ENCODE measurements at regions not wholly inside any gene's neighbourhood (a gene's known extent, or its start where the extent isn't known, plus 50 kb on each side); places are given as distances from the start of the nearest gene placed in this dataset.

DNA sequence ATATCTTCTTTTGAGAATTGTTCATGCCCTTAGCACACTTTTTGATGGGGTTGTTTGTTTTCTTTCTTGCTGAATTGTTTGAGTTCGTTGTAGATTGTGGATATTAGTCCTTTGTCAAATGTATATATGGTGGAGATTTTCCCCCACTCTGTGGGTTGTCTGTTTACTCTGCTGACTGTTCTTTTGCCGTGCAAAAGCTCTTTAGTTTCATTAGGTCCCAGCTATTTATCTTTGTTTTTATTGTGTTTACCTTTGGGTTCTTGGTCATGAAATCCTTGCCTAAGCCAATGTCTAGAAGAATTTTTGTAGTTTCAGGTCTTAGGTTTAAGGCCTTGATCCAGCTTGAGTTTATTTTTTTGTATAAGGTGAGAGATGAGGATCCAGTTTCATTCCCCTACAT is 1372.6 kb upstream of the TENM3 start:
- Histone ChIP-seq H3K9me3 (ENCODE audit: control insufficient read depth in 2 of 3, insufficient read depth in 1 of 3, low read length in 3 of 3) (peaks cover 0 to 9% (median 0%) of the 10 kb centered on the region in 3 donors), H3K4me3 (ENCODE audit: low read length in 3 of 3) (no peak overlapping the region), H3K27ac (ENCODE audit: low read depth in 2 of 2, low read length in 2 of 2) (no peak overlapping the region), H3K9ac (ENCODE audit: low read length in 3 of 3) (no peak overlapping the region), H3K4me1 (ENCODE audit: control insufficient read depth in 2 of 3, insufficient read depth in 2 of 3, low read depth in 1 of 3, low read length in 3 of 3) (no peaks in the 10 kb centered on the region), H3K36me3 (ENCODE audit: control insufficient read depth in 2 of 3, insufficient read depth in 3 of 3, low read length in 3 of 3) (no peaks in the 10 kb centered on the region), H3K27me3 (ENCODE audit: control insufficient read depth, insufficient read depth, low read length) (no peaks in the 10 kb centered on the region)
- FAIRE-seq (no peak), DNase-seq (no peak)
- intact Hi-C loops (cut with DNase I) = no loop called here
- TF ChIP-seq, protein P1, sequence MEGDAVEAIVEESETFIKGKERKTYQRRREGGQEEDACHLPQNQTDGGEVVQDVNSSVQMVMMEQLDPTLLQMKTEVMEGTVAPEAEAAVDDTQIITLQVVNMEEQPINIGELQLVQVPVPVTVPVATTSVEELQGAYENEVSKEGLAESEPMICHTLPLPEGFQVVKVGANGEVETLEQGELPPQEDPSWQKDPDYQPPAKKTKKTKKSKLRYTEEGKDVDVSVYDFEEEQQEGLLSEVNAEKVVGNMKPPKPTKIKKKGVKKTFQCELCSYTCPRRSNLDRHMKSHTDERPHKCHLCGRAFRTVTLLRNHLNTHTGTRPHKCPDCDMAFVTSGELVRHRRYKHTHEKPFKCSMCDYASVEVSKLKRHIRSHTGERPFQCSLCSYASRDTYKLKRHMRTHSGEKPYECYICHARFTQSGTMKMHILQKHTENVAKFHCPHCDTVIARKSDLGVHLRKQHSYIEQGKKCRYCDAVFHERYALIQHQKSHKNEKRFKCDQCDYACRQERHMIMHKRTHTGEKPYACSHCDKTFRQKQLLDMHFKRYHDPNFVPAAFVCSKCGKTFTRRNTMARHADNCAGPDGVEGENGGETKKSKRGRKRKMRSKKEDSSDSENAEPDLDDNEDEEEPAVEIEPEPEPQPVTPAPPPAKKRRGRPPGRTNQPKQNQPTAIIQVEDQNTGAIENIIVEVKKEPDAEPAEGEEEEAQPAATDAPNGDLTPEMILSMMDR (IDR thresholded peaks at IDR 0.05; ENCODE audit: borderline replicate concordance, extremely low read depth, insufficient read depth) = no peak

DNA sequence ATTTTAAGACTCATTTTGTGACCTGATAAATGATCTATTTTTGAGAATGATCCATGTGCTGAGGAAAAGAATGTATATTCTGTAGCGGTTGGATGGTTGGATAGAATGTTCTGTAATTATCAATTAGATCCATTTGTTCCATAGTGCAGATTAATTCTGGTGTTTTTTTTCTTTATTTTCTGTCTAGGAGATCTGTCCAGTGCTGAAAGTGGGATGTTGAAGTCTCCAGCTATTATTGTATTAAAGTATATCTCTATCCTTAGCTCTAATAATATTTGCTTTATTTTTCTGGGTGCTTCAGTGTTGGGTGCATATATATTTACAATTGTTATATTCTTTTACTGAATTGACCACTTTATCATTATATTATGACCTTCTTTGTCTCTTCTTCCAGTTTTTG is 1344.9 kb upstream of the TENM3 start:
- DNase-seq (peak in 1 of 5 donors; percentile 7), FAIRE-seq (no peak)
- Histone ChIP-seq H3K27me3 (ENCODE audit: control insufficient read depth, insufficient read depth, low read length) (no peaks in the 10 kb centered on the region), H3K4me1 (ENCODE audit: control insufficient read depth in 2 of 3, insufficient read depth in 2 of 3, low read depth in 1 of 3, low read length in 3 of 3) (no peaks in the 10 kb centered on the region), H3K9me3 (ENCODE audit: control insufficient read depth in 2 of 3, insufficient read depth in 1 of 3, low read length in 3 of 3) (no peaks in the 10 kb centered on the region), H3K27ac (ENCODE audit: low read depth in 2 of 2, low read length in 2 of 2) (no peak overlapping the region), H3K36me3 (ENCODE audit: control insufficient read depth in 2 of 3, insufficient read depth in 3 of 3, low read length in 3 of 3) (no peaks in the 10 kb centered on the region), H3K4me3 (ENCODE audit: low read length in 3 of 3) (no peak overlapping the region), H3K9ac (ENCODE audit: low read length in 3 of 3) (no peak overlapping the region)
- TF ChIP-seq, protein P1 (IDR thresholded peaks at IDR 0.05; ENCODE audit: borderline replicate concordance, extremely low read depth, insufficient read depth) = no peak
- intact Hi-C loops (cut with DNase I) = no loop called here

DNA sequence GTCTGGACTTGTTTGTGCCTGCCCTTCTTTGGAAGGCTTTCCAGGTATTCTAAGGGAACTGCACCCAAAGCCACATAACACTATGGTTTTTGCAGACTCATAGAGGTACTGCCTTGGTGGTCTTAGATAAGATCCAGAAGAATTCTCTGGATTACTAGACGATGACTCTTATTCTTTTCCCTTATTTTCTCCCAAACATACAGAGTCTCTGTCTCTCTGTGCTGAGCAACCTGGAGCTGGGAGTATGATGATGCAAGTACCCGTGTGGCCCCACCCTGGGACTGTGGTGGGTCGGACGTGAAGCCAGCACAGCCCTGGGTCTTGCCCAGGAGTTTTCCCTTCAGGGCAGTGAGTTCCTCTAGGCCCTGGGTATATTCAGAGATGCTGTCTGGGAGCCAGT is 1342.4 kb upstream of the TENM3 start:
- H3K9me3 ChIP-seq (ENCODE audit: control insufficient read depth in 2 of 3, insufficient read depth in 1 of 3, low read length in 3 of 3) = no peaks in the 10 kb centered on the region
- H3K9ac ChIP-seq (ENCODE audit: low read length in 3 of 3) = no peak overlapping the region
- DNase-seq (no peak), FAIRE-seq (no peak)
- no peak overlapping the region for H3K4me3 ChIP-seq (ENCODE audit: low read length in 3 of 3)
- TF ChIP-seq, protein P1 (IDR thresholded peaks at IDR 0.05; ENCODE audit: borderline replicate concordance, extremely low read depth, insufficient read depth) = no peak
- H3K4me1 ChIP-seq (ENCODE audit: control insufficient read depth in 2 of 3, insufficient read depth in 2 of 3, low read depth in 1 of 3, low read length in 3 of 3) = no peaks in the 10 kb centered on the region
- no peaks in the 10 kb centered on the region for H3K36me3 ChIP-seq (ENCODE audit: control insufficient read depth in 2 of 3, insufficient read depth in 3 of 3, low read length in 3 of 3)
- H3K27ac ChIP-seq (ENCODE audit: low read depth in 2 of 2, low read length in 2 of 2) = no peak overlapping the region
- intact Hi-C loops (cut with DNase I) = no loop called here
- H3K27me3 ChIP-seq (ENCODE audit: control insufficient read depth, insufficient read depth, low read length) = no peaks in the 10 kb centered on the region

DNA sequence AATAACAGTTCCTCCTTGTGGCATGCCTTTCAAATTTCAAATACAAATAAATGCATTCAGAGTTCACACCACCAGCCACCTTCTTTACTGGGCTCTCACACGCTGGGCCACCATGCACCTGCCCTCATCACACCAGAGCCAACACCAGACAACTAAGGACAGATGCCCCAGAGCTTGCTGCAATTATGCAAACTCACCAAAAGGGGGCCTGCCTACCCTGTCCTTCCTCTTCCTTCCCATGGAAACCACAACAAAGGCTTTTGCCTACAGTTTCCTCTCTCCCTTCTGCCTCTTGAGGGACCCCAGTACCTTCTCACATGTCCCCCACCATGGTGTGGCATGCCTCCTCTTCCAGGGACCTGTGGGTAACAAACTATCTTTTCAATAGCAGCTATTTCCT is 1333.9 kb upstream of the TENM3 start:
- no peak overlapping the region for H3K27ac ChIP-seq (ENCODE audit: low read depth in 2 of 2, low read length in 2 of 2)
- no peak overlapping the region for H3K9ac ChIP-seq (ENCODE audit: low read length in 3 of 3)
- H3K9me3 ChIP-seq (ENCODE audit: control insufficient read depth in 2 of 3, insufficient read depth in 1 of 3, low read length in 3 of 3) = no peaks in the 10 kb centered on the region
- no peak overlapping the region for H3K4me3 ChIP-seq (ENCODE audit: low read length in 3 of 3)
- H3K27me3 ChIP-seq (ENCODE audit: control insufficient read depth, insufficient read depth, low read length) = no peaks in the 10 kb centered on the region
- H3K4me1 ChIP-seq (ENCODE audit: control insufficient read depth in 2 of 3, insufficient read depth in 2 of 3, low read depth in 1 of 3, low read length in 3 of 3) = no peaks in the 10 kb centered on the region
- TF ChIP-seq, protein P1 (IDR thresholded peaks at IDR 0.05; ENCODE audit: borderline replicate concordance, extremely low read depth, insufficient read depth) = no peak
- no peak for FAIRE-seq
- DNase-seq = no peak
- H3K36me3 ChIP-seq (ENCODE audit: control insufficient read depth in 2 of 3, insufficient read depth in 3 of 3, low read length in 3 of 3) = no peaks in the 10 kb centered on the region
- intact Hi-C loops (cut with DNase I) = no loop called here

Data from kidney (tissue), 13 donors.